HCT116 (cell line): ENCODE measurements at regions not wholly inside any gene's neighbourhood (a gene's known extent, or its start where the extent isn't known, plus 50 kb on each side); places are given as distances from the start of the nearest gene placed in this dataset.

Experiments used
- ATAC-seq: fragments of 200-7000 bp; cut with Tn5 transposase; 2 replicates; pipeline ENCODE4 v1.9.1; 2020; ENCODE audit warnings: mild to moderate bottlenecking, moderate library complexity
- BruUV-seq: library from RNA; stranded (reverse); fragments of 400-500 nt; replicated peaks from 2 replicates; lab custom pipeline; 2021; lab: Mats Ljungman, UMichigan
- CTCF ChIA-PET: fragments of 300-600 bp; sonication (Branson Sonifier 250); formaldehyde crosslinking; loops from one replicate; lab custom pipeline; 2021; ENCODE audit warnings: antibody characterized with exemption; lab: Charles Lee
- POLR2A ChIA-PET: fragments of 300-600, 350-600 bp; sonication (Branson Sonifier 250); formaldehyde crosslinking; loops from one replicate; lab custom pipeline; 2021; ENCODE audit warnings: antibody characterized with exemption; lab: Charles Lee
- RAD21 ChIA-PET, 2 experiments: fragments of 300-600 bp; sonication (Branson Sonifier 250); formaldehyde crosslinking; loops; one replicate each; lab custom pipeline; 2023; ENCODE audit warnings: low total read pairs in 2 of 2; ENCODE audit not compliant: uncharacterized antibody in 2 of 2, unreplicated experiment in 2 of 2, low non-redundant PET in 1 of 2; lab: Charles Lee
- DNase-seq: peaks from one replicate; pipeline ENCODE4 v3.0.0-alpha.2; 2010; ENCODE audit warnings: low read depth, low spot score
- H2AFZ ChIP-seq: fragments of 200-600 bp; shearing (Covaris generic), sonication (generic); 2 replicates; pipeline ENCODE4 v1.6.1; 2017; ENCODE audit warnings: low read depth, mixed run types, mixed read lengths, antibody characterized with exemption, low read length; ENCODE audit not compliant: poor library complexity, severe bottlenecking
- H3K27ac ChIP-seq: 2 replicates; pipeline ENCODE4 v1.5.1; 2012; ENCODE audit warnings: low read depth, low read length
- H3K27me3 ChIP-seq: fragments of 200-600 bp; sonication (generic); 2 replicates; pipeline ENCODE4 v1.6.1; 2016; ENCODE audit warnings: mixed run types, low read length, mixed read lengths; ENCODE audit not compliant: insufficient read depth
- H3K36me3 ChIP-seq, 2 experiments: fragments of 200-500 bp in 1 of 2; fragments of 200-600 bp in 1 of 2; sonication (Bioruptor generic) in 1 of 2; sonication (generic) in 1 of 2; 2 replicates each; pipeline versions ENCODE4 v1.5.1 to v1.6.1; 2014 to 2016; ENCODE audit warnings: low read length in 2 of 2, inconsistent platforms in 1 of 2, mixed read lengths in 1 of 2, mixed run types in 1 of 2; ENCODE audit not compliant: insufficient read depth in 2 of 2, control insufficient read depth in 1 of 2
- H3K4me1 ChIP-seq, 2 experiments: fragments of 200-600 bp in 1 of 2; sonication (generic) in 1 of 2; 2 replicates each; pipeline versions ENCODE4 v1.5.1 to v1.6.1; 2012 to 2017; ENCODE audit warnings: low read length in 2 of 2, inconsistent platforms in 1 of 2, mild to moderate bottlenecking in 1 of 2, mixed read lengths in 1 of 2, mixed run types in 1 of 2, moderate library complexity in 1 of 2; ENCODE audit not compliant: insufficient read depth in 2 of 2, control insufficient read depth in 1 of 2
- H3K4me2 ChIP-seq: fragments of 200-600 bp; sonication (generic); 2 replicates; pipeline ENCODE4 v1.6.1; 2017; ENCODE audit warnings: mixed run types, low read length, mixed read lengths
- H3K4me3 ChIP-seq, 2 experiments: fragments of 200-600 bp in 1 of 2; sonication (generic) in 1 of 2; replicated peaks in 1 of 2; 2 replicates each; pipeline ENCODE4 v1.5.1; 2011 to 2016; ENCODE audit warnings: low read length in 2 of 2, control low read depth in 1 of 2, low read depth in 1 of 2, mild to moderate bottlenecking in 1 of 2, mixed read lengths in 1 of 2, mixed run types in 1 of 2
- H3K79me2 ChIP-seq: fragments of 200-600 bp; sonication (generic); 2 replicates; pipeline ENCODE4 v1.6.1; 2017; ENCODE audit warnings: mild to moderate bottlenecking, mixed run types, low read length, moderate library complexity, mixed read lengths; ENCODE audit not compliant: insufficient read depth
- H3K9ac ChIP-seq: fragments of 200-600 bp; sonication (generic); 2 replicates; pipeline ENCODE4 v1.6.1; 2016; ENCODE audit warnings: low read length, mixed read lengths
- H3K9me2 ChIP-seq: fragments of 200-600 bp; sonication (generic), shearing (Covaris generic); 2 replicates; pipeline ENCODE4 v1.6.1; 2017; ENCODE audit warnings: mixed run types, mild to moderate bottlenecking, moderate library complexity; ENCODE audit not compliant: insufficient read depth
- H3K9me3 ChIP-seq, 2 experiments: fragments of 200-500 bp in 1 of 2; fragments of 200-600 bp in 1 of 2; sonication (Bioruptor generic) in 1 of 2; sonication (generic) in 1 of 2; 2 replicates each; pipeline ENCODE4 v1.6.1; 2014 to 2017; ENCODE audit warnings: low read length in 2 of 2, mixed read lengths in 2 of 2, inconsistent platforms in 1 of 2, low read depth in 1 of 2, mild to moderate bottlenecking in 1 of 2, mixed run types in 1 of 2, moderate library complexity in 1 of 2; ENCODE audit not compliant: control insufficient read depth in 1 of 2, insufficient read depth in 1 of 2
- H4K20me1 ChIP-seq: fragments of 200-600 bp; sonication (generic), shearing (Covaris generic); 2 replicates; pipeline ENCODE4 v1.6.1; 2017; ENCODE audit warnings: mixed run types, mild to moderate bottlenecking, moderate library complexity; ENCODE audit not compliant: insufficient read depth
- ATF3 ChIP-seq: IDR thresholded peaks from 2 replicates; pipeline ENCODE4 v1.6.1; 2012
- CBX3 ChIP-seq: IDR thresholded peaks from 2 replicates; pipeline ENCODE4 v1.6.1; 2012; ENCODE audit warnings: low read depth
- CEBPB ChIP-seq: IDR thresholded peaks from 2 replicates; pipeline ENCODE4 v1.6.1; 2012; ENCODE audit warnings: low read depth
- EGR1 ChIP-seq: IDR thresholded peaks from 2 replicates; pipeline ENCODE4 v1.6.1; 2012; ENCODE audit warnings: low read depth
- ELF1 ChIP-seq: IDR thresholded peaks from 2 replicates; pipeline ENCODE4 v1.6.1; 2012; ENCODE audit warnings: low read depth, borderline replicate concordance
- EZH2phosphoT487 ChIP-seq: fragments of 200-600 bp; IDR thresholded peaks from 2 replicates; pipeline ENCODE4 v1.6.1; 2018; ENCODE audit warnings: antibody characterized with exemption, borderline replicate concordance
- JUND ChIP-seq: IDR thresholded peaks from 2 replicates; pipeline ENCODE4 v1.6.1; 2012
- MAX ChIP-seq: IDR thresholded peaks from 2 replicates; pipeline ENCODE4 v1.6.1; 2012
- POLR2AphosphoS5 ChIP-seq: IDR thresholded peaks from 2 replicates; pipeline ENCODE4 v1.6.1; 2011; ENCODE audit warnings: mild to moderate bottlenecking, low read depth, low read length, moderate library complexity
- RAD21 ChIP-seq: IDR thresholded peaks from 2 replicates; pipeline ENCODE4 v1.6.1; 2012; ENCODE audit warnings: low read depth, mild to moderate bottlenecking
- REST ChIP-seq: IDR thresholded peaks from 2 replicates; pipeline ENCODE4 v1.6.1; 2012; ENCODE audit warnings: low read depth
- SIN3A ChIP-seq: IDR thresholded peaks from 2 replicates; pipeline ENCODE4 v1.6.1; 2012; ENCODE audit warnings: low read depth
- SP1 ChIP-seq: IDR thresholded peaks from 2 replicates; pipeline ENCODE4 v1.6.1; 2012; ENCODE audit warnings: low read depth
- SRF ChIP-seq: IDR thresholded peaks from 2 replicates; pipeline ENCODE4 v1.6.1; 2012; ENCODE audit warnings: low read depth
- TCF7L2 ChIP-seq: IDR thresholded peaks from 2 replicates; pipeline ENCODE4 v1.7.0; 2011; ENCODE audit warnings: borderline replicate concordance, inconsistent platforms; ENCODE audit not compliant: insufficient read depth, insufficient read length; ENCODE audit errors: extremely low read depth
- ZFX ChIP-seq: fragments of 450-650 bp; IDR thresholded peaks from 2 replicates; pipeline ENCODE4 v1.6.1; 2017
- intact Hi-C: fragments of 100-400 bp; cut with micrococcal nuclease; formaldehyde crosslinking; loops from 2 replicates; pipeline ENCODE4 v1.10.0; 2022

GRCh38 chr11:116093065-116093464, 588.9 kb upstream of the CADM1 start:
- DNase-seq: no peak
- intact Hi-C loops: no loop called here
- Histone ChIP-seq H3K9ac (no peak overlapping the region), H3K4me1 (no peaks in the 10 kb centered on the region)
- RAD21 ChIA-PET: no interaction called here
- TF ChIP-seq CBX3 (no peak), ZFX (no peak), POLR2AphosphoS5 (no peak), SIN3A (no peak), SRF (no peak), CEBPB (no peak), EGR1 (no peak), ATF3 (no peak)
- TF ChIP-seq, all 23 proteins: peak for 0
- no peaks in the 10 kb centered on the region for H3K9me2 ChIP-seq
- H3K4me2 ChIP-seq: no peak overlapping the region
- ChIA-PET POLR2A (no interaction called here), CTCF (no interaction called here)
- BruUV-seq: no TSS peak
- no peaks in the 10 kb centered on the region for H3K79me2 ChIP-seq
- H4K20me1 ChIP-seq: no peaks in the 10 kb centered on the region
- no peaks in the 10 kb centered on the region for H3K27me3 ChIP-seq
- no peak overlapping the region for H2AFZ ChIP-seq
- H3K27ac ChIP-seq: no peak overlapping the region
- no peak overlapping the region for H3K4me3 ChIP-seq
- no peaks in the 10 kb centered on the region for H3K36me3 ChIP-seq
- no peaks in the 10 kb centered on the region for H3K9me3 ChIP-seq
- no peak for ATAC-seq

DNA sequence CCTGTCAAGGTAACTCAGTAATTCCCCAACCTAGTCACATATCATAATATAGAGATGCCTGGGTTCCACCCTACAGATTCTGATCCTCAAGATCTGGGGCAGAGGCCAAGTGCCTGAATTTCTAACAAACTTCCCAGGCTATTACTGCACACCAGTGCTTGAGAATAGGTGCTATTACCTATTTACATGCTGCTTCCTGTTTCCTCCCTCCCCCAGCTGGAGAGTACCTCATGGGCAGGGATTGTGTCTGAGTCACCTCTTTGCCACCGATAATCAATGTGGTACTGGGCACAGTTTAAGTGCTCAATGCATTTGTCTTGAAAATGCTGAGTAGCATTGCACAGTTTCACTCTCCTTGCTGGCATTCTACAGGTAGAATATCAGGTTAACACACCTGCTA, 582.2 kb upstream of the CADM1 start:
- Histone ChIP-seq H2AFZ (no peak overlapping the region), H3K27me3 (0 out of 2 replicates have a peak, but pooled peaks cover 5% of the 10 kb centered on the region), H3K36me3 (no peaks in the 10 kb centered on the region), H3K4me1 (no peaks in the 10 kb centered on the region), H4K20me1 (no peaks in the 10 kb centered on the region), H3K9ac (no peak overlapping the region), H3K27ac (no peak overlapping the region), H3K79me2 (no peaks in the 10 kb centered on the region), H3K4me3 (no peak overlapping the region), H3K9me3 (no peaks in the 10 kb centered on the region), H3K4me2 (no peak overlapping the region), H3K9me2 (no peaks in the 10 kb centered on the region)
- ChIA-PET RAD21 (no interaction called here), CTCF (no interaction called here), POLR2A (no interaction called here)
- DNase-seq: no peak
- ATAC-seq: no peak
- intact Hi-C loops: no loop called here
- no TSS peak for BruUV-seq
- no peak for TF ChIP-seq JUND
- no peak for TF ChIP-seq MAX
- TF ChIP-seq EGR1: no peak
- TF ChIP-seq ELF1: no peak
- TF ChIP-seq EZH2phosphoT487: no peak
- no peak for TF ChIP-seq SIN3A
- TF ChIP-seq REST: no peak
- no peak for TF ChIP-seq CBX3
- TF ChIP-seq ATF3: no peak
- TF ChIP-seq TCF7L2: no peak
- TF ChIP-seq SRF: no peak
- no peak for TF ChIP-seq SP1
- TF ChIP-seq RAD21: no peak
